ENCODE measurements at regions not wholly inside any gene's neighbourhood (a gene's known extent, or its start where the extent isn't known, plus 50 kb on each side); places are given as distances from the start of the nearest gene placed in this dataset.
"Not testable (repeated sequence)": the region's sequence is repeated elsewhere in the genome, so short reads cannot be mapped to it uniquely, and the experiment has no call there.

DNA sequence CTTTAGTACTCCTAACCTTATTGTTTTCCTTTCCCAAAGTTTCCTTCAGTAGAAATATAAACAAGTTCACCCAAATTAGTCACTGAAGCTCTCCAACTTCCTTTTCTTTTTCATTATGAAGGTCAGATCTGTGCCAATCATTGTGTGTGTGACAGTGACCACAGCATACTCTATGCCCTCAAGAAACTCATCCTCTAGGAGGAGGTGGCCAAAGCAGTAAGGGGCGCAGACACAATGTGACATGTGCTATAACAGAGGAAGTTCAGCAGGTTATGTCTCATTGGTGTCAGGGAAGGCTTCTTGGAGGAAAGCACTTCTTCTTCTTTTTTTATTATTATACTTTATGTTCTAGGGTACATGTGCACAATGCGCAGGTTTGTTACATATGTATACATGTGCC is 60.0 kb upstream of the PSME4 start:
- no peak for DNase-seq

DNA sequence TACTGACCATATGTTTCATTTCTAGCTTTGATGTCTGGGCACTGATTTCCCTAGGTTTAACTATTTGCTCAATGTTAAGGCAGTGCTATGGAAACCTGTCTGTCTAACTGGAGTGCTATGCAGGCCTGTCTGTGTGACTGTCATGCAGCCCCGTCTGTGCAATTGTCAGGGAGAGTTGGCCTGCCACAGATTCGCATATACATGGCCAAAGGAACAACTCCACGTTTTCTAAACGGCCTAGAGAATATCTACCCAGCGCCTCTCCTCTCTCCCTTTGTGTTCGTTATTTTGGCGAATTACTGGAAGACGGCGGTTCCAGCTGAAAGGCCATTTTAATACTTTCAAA is 59.6 kb upstream of the PSME4 start:
- no peak for DNase-seq

DNA sequence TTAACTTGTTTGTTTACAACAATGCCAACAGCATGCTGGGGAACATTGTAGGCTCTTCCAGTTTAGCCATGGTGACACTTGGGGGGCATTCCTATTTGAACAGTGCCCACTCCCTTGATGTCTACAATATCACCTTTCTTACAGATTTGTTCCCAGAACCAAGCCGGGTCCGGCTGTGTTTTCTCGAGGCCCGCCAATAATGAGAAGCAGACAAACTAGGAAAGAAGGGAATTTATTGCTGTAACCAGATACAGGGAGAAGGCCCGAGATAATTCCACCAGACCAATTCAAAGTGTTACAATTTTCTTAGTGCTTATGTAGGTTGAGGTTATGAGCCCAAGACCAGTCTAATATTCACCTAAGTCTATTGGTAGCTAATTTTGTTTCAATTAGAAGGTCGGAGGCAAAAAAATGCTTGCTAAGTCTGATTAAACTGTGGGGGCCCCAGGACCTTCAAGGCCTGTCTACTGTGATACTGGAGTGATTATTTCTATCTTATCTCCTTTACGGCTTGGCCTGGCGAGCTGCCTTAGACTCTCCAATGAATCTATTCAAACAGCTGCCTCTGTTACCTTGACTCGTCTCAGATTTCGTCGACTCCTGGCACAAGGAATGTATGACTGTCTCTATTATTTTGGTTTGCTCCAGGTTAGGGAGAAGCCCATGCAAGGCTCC is 59.1 kb upstream of the PSME4 start:
- DNase-seq, result no peak

DNA sequence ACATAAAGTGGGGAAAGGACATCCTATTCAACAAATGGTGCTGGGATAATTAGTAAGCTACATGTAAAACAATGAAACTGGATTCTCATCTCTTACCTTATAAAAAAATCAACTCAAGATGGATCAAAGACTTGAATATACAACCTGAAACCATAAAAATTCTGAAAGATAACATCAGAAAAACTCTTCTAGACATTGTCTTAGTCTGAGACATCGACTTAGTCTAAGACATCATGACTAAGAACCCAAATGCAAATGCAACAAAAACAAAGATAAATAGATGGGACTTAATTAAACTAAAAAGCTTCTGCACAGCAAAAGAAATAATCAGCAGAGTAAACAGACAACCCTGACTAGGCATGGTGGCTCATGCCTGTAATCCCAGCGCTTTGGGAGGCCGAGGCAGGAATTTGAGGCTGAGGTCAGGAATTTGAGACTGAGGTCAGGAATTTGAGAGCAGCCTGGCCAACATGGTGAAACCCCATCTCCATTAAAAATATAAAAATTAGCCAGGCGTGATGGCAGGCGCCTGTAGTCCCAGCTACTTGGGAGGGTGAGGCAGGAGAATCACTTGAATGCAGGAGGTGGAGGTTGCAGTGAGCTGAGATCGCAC is 54.8 kb upstream of the PSME4 start:
- not testable (repeated sequence) for DNase-seq

DNA sequence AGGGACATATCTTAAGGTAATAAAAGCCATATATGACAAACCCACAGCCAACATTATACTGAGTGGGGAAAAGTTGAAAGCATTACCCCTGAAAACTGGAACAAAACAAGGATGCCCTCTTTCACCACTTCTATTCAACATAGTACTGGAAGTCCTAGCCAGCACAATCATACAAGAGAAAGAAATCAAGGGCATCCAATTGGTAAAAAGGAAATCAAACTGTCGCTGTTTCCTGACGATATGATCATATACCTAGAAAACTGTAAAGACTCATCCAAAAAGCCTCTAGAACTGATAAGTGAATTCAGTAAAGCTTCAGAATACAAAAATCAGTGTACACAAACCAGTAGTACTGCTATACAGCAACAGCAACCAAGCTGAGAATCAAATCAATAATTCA is 53.8 kb upstream of the PSME4 start:
- no peak for DNase-seq

DNA sequence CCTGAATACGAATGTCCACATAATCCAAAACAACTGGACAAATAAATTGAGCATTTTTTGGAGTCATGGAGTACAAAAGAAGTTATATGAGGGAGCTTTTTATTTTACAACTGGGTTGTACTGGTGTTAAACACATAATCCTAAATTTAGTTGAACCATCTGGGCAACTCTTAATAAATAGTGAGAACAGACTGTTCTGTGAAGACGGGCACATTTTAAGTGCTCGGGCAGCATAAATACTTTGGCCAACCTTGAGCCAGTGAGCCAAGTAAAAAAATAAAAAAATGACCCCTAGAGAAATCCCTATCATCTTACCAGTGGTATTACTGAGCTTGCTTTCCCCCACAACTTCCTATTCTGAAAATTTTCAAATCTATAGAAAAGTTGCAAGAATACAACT is 50.9 kb upstream of the PSME4 start:
- no peak for DNase-seq

DNA sequence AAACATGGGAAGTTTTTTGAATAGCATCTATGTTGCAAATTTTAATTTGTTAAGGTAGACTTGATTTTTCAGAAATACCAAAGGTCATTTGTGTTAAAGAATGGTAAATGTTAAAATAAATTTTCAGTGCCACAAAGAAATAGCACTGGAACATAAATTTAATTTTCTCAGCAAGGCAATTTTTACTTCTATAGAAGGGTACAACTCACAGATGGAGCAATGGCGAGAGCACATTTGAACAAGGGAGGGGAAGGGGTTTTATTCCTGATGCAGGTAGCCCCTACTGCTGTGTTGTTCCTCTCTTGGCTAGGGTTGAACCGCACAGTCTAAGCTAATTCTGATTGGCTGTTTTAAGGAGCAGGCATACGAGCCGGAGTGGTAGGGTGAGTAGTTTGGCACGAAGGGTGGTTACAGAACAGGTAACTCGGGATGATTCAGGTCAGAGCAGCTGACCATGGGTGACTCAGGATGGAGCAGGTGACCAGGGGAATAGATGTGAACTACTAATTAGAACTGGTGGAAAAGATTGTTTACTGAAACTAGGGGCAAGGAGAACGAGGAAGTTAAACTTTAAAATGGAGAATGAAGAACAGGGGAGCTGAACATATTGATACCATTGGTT is 50.1 kb upstream of the PSME4 start:
- no peak for DNase-seq
